HG02870 (cell line): ENCODE measurements at regions not wholly inside any gene's neighbourhood (a gene's known extent, or its start where the extent isn't known, plus 50 kb on each side); places are given as distances from the start of the nearest gene placed in this dataset.
A peak's percentile ranks its signal among the peaks of the same experiment; 100 is the strongest.

ENCODE experiments used
- ATAC-seq: cut with Tn5 transposase; IDR thresholded peaks from one replicate; pipeline ENCODE4 v1.9.1; 2021; ENCODE audit warnings: mild to moderate bottlenecking, moderate library complexity; ENCODE audit not compliant: unreplicated experiment

- ATAC-seq = no peak
Observed at GRCh38 chr6:163834226-163834970, 419.9 kb downstream of the QKI start.

GRCh38 chr6:163831736-163832135 lies 417.2 kb downstream of the QKI start:
- ATAC-seq = no peak

- ATAC-seq = no peak
Observed at GRCh38 chr6:163830641-163831040, 416.1 kb downstream of the QKI start.

GRCh38 chr6:163828038-163828795 lies 413.7 kb downstream of the QKI start:
- no peak for ATAC-seq

GRCh38 chr6:163827143-163827542 lies 412.6 kb downstream of the QKI start:
- no peak for ATAC-seq

GRCh38 chr6:163826629-163827028 lies 412.1 kb downstream of the QKI start:
- no peak for ATAC-seq

- ATAC-seq = no peak
Observed at GRCh38 chr6:163825033-163825432, 410.5 kb downstream of the QKI start.

- ATAC-seq = no peak
Observed at GRCh38 chr6:163823577-163823976, 409.1 kb downstream of the QKI start.

GRCh38 chr6:163820745-163821458 lies 406.4 kb downstream of the QKI start:
- no peak for ATAC-seq

- no peak for ATAC-seq
Observed at GRCh38 chr6:163820171-163820570, 405.7 kb downstream of the QKI start.

- ATAC-seq = no peak
Observed at GRCh38 chr6:163818719-163819118, 404.2 kb downstream of the QKI start.

- ATAC-seq = no peak
Observed at GRCh38 chr6:163816441-163816840, 401.9 kb downstream of the QKI start.

GRCh38 chr6:163815796-163816195 lies 401.3 kb downstream of the QKI start:
- ATAC-seq = no peak

GRCh38 chr6:163814494-163815364 lies 400.2 kb downstream of the QKI start:
- ATAC-seq = peak; percentile 50

- peak; percentile 49 for ATAC-seq
Observed at GRCh38 chr6:163813979-163814493, 399.5 kb downstream of the QKI start.

GRCh38 chr6:163811317-163811716 lies 396.8 kb downstream of the QKI start:
- no peak for ATAC-seq

- no peak for ATAC-seq
Observed at GRCh38 chr6:163809364-163809763, 394.8 kb downstream of the QKI start.

- ATAC-seq = no peak
Observed at GRCh38 chr6:163808871-163809270, 394.4 kb downstream of the QKI start.

- ATAC-seq = no peak
Observed at GRCh38 chr6:163808231-163808630, 393.7 kb downstream of the QKI start.

GRCh38 chr6:163806755-163807499 lies 392.4 kb downstream of the QKI start:
- no peak for ATAC-seq
